Inflammatory macrophage treated with lipopolysaccharide for 1 hour (primary cell): ENCODE measurements at regions not wholly inside any gene's neighbourhood (a gene's known extent, or its start where the extent isn't known, plus 50 kb on each side); places are given as distances from the start of the nearest gene placed in this dataset.

Source experiments
- DNase-seq, 2 donors: peaks; one replicate each; pipeline ENCODE4 v3.0.0-alpha.2; 2020 to 2022

DNA sequence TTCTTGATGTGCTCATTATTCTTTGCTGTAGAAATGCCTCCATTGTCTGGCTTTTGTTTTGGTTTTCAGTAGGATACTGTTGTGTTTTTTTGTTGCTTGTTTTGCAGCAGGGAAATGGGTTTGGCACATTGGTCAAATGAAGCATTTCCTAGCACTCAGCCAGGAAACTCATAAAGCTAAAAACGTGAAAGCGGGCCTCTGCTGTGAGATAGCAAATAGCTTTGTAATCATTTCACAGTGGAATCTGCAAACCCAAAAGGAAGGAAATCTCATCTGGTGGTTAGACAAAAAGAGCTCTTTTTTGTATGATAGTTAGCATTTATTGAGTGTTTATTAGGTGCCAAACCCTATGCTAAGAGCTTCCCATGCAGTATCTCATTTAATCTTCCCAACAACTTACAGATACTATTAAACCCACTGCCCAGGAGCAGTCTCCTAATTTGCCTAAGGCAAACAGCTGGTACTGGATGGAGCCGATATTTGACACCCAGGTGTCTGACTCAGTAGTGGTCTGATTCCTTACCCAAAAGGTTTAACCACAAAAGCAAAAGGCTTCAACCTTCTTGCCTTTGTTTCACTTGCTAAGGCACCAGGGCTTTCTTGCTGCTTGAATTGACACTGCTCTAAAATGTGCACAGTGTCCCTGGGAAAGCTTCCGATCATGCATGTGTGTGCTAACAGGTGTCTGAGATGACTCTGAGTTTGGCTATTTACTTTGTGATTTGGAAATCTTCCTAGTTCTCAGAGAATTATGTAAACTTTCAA is 527.9 kb upstream of the MDFIC2 start:
- no peak for DNase-seq

DNA sequence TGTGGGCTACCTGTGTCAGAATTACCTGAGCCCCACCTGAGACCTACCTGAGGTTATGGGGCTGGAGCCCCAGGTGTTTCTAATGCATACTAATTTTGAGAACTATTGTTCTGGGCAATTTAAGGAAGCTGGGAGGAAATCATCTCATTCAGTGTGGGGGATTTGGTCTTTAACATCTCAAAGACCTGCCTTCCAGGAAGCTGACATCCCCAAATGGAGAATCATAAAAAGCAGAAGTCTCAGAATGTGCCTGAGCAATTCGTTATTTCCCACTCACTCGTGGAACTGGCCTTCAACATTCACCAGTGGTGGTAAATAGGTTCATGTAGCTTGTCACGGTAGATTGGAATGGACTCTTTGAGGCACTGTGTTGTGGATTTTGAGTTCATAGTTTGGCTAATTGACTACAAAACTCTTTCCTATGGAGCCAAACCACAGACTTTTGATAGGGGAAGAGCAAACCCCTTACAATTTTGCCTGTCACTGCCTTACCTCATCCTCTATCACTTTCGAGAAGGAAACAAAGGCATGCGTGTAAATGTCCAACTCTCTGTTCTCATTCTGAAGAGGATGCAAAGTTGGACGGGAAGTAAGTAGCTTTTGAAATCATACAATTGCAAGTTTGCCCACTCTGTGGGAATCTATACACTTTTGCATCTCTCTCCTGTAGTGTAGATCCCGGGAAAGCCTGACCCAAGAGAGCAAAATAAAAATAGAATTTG is 521.0 kb upstream of the MDFIC2 start:
- DNase-seq, result peak; percentile 23 to 38

DNA sequence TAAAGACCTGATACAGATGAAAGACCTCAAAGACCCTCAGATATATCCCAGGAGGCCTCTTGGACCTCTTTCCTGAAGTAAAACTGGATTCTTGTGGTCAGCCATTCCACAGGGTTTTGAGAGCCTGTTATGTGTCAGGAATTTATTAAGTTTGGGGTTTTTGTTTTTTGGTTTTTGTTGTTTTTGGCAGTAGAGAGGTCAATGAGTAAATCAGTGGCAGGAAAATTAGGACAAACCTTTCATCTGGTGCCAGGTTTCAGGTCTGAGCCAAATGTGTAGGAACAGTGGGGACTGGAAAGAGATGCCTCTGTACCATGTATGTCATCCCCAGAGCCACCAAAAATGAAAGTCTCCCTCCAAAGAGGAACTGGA is 520.4 kb upstream of the MDFIC2 start:
- DNase-seq, result no peak

DNA sequence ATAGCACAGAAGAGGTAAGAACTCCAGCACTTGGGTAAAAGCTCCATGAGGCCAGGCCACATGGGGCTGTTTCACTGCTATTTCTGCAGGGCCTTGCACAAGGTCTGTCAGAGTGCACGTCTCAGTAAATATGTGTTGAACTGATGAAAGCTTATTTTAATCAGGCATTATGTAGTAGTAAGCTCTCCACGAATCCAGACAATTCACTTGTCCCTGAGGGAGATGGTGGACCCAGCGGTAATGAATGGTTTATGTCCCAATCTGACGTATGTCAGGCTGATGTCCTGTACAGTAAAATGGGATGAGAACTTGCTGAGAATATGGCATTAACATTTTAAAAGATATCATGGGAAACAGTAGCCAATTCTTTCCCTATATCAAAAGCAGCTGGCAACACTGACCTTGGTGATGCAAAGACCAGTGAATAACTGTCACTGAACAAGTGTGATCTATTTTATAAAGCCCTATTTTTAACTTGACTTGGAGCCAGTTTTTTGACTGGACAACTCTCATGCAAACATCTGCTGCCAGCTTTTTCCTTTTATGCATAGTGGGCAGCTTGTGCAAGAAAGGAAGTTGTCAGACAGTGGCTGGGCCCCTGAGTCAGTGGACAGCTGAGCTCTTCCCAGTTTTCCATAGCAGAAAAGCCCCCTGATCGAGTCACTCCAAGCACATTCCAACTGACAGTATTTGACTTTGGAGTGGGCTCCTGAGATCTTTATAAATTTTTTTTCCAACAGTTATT is 519.8 kb upstream of the MDFIC2 start:
- DNase-seq, result peak; percentile 7 to 8

DNA sequence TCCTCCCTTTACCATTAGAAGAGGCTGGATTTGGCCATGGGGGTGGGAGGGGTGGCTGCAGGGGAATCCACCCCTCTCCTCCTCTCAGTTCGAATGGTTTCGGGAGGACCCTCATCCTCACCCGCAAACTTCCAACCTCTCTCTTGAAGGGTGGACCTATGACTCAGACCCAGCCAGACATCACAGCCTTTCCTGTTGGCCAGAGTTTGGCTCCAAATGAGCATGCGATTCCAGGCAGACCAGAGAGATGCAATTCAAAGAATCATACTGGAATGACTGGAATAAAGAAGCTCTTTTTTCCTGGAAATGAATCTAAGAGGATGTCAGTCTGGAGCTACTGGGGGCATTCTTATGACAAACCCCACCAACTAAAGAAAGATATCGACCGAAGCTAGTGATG is 516.7 kb upstream of the MDFIC2 start:
- DNase-seq, result no peak

DNA sequence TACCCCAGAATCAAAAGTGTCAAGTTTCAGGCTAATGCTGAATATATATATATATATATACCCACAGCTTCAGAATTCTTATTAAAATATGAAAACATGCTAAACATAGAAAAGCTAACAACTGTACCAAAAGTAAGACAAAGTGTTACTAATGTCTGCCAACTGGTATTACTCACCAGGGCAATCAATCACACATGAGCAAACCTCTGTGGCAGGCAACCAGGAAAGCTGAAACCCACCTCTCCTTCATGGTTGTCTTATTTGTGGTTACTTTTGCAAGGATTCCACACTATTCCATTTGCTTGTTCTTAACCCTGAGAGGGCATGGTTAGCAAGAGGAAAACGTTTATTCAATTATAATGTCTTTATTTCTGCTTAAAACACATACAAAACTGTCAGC is 512.3 kb upstream of the MDFIC2 start:
- DNase-seq, result no peak

DNA sequence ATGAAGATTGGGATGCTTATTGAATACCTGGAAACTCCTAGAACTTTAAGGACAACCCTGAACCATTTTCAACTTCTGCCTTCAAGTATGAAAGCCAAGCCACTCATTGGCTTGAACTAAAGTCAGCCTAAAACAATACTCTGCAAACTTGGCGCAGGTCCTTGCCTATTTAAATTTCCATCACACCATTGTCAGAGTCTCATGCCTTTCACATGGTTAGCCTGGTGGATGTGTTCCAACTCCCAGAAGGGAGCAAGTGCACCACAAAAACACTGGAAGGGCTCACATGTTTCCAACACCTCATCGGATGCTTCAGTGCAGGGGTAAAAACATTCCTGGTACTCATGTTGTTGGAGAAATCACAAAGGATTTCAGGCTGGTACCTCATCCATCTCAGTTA is 511.6 kb upstream of the MDFIC2 start:
- DNase-seq, result no peak

DNA sequence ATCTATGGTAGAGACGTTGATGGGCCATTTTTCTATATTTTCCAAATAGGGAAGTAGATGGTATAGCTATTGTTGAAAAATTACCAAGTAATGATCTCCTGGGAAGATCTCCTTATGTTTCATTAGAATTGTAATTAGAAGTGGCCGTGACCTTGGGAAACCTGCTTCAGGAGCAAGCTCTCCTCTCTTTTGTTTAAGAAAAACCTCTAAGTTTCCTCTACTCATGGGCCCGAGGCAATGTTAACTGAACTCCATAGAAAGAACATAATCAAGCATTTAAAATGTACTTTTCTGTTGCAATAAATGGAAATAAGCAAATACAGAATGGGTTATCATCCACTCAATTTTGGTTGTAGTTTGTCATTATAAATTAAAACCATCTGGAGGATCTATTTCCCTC is 511.2 kb upstream of the MDFIC2 start:
- no peak for DNase-seq

DNA sequence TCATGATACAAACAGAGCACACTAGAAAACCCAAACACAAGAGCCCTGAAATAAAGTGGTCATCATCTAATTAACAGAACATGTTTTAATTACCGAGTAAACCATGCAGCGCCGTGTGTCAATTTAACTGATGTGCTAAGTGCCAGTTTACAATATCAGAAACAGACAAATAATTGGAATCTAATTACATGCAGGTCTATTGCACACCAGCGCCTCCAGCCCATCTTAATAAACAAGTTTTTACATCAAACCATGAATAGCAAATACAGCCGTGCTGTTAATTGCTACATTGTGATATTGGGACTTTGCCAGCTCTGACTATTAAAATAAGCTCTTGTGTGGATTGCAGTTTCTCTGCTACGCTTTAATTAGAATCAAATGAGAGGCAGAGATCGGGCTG is 510.2 kb upstream of the MDFIC2 start:
- DNase-seq, result no peak

DNA sequence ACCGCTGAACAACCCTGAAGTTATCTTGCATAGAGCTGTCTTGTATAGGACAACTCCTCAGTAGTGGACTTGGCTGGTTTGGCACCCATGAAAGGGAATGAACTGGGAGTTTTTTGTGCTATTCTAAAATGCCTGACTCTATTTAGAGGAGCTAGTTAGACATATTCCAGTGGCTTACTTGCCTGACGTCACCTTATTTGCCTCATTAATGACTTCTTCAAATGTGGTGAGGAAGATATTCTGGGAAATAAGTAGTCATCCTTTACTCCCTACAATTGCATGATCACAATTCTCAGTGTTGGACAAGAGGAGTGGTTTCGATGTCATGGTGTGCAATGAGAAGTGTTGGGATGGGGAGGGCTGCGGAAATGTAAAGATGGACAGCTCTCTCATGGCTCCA is 509.2 kb upstream of the MDFIC2 start:
- no peak for DNase-seq

DNA sequence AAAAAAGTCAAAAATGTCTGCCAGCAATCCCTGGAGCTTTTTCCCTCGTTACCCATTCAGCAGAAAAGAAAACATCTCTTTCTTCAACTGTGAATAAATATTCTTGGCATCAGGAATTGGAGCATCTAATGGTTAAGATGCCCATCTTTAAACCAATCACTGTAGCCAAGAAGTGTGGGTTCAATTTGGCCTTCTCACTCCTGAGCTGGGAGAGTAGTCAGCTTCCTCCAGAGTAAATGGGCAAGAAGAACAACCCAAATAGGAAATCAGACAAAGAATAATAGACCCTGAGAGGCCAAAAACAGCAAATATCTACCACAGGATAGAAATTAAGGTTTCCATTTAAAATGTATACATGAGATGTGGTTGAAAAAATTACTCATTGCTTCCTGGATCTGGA is 508.0 kb upstream of the MDFIC2 start:
- DNase-seq, result no peak

DNA sequence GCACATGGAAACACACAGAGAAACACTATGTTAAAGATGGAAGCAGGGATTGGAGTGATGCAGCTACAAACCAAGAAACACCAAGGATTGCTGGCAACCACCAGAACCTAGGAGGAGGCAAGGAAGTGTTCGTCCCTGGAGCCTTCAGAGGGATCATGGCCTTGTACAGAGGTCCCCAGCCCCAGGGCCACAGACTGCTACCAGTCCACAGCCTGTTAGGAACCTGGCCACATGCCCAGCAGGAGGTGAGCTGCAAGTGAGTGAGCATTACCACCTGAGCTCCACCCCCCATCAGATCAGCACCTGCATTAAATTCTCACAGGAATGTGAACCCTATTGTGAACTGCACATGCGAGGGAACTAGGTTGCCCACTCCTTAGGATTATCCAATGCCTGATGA is 505.7 kb upstream of the MDFIC2 start:
- no peak for DNase-seq

DNA sequence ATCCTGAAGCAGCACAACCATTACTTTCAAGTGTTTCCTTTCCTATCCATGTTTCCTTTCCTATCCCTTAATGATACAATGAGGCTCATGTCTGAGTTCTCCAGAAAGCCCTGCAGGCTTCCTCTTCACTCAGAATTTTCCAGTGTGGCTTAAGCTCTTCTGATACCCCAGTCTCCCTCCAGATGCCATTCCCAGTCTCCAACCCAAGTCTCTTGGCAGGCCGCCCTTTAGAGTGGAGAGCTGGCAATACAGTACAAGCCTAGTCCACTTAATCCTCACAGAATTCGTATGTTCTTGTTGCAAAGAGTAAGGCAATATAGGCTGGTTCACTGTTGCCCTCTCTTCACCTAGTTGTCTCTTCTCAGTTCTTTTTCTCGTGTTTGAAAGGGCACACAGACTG is 503.9 kb upstream of the MDFIC2 start:
- DNase-seq, result no peak

DNA sequence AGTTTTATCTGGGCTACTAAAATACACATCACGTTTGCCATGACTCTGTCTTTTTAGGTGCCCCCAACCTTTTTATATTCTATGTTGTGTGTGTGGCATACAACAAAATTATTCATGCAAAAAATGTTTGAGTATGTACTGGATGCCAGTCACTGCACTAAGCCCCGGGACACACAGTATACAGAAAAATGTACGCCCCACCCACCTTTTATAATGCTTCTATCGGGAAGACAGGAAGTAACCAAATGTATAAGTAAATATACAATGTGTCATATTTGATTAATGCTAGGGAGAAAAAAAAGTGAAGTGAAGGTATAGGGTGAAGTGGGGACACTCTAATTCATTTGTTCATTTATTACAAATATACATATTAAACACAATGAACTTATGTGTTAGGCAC is 503.4 kb upstream of the MDFIC2 start:
- DNase-seq, result no peak

DNA sequence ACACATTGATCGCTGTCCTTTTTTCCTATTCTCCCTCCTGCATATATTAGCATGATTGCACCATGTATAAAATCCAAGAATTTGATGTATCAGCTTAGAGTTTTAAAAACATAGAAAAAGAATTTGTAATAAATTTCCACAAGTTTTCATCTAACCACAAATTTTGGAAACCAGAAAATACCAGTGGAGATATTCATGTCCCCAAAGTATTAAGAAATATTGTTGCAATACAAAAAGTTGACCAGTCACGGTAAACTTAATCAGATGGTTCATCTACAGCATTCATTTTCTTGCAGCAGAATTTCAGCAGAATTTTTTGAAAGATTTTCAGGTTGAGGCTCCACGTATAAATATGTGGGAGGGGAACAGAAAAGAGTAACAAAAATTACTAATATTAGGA is 500.9 kb upstream of the MDFIC2 start:
- DNase-seq, result no peak

DNA sequence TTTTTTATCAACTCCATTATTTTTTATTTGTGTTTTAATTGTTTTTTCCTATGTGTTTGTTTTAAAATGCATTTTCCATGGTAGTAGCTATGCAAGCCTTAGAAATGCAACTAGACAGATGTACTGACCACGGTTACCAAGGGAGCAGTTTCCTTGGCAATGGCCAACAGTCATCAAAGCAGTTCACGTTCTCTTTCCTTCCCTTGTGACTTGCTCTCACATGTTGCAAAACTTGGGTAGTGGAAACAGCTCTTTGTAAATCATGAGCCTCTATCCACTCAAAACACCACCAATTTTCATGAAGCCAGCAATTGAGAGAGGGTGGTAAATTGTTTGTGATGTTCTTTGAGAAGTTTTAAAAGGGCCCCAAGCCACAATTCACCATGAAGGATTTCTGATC is 499.4 kb upstream of the MDFIC2 start:
- DNase-seq, result no peak

DNA sequence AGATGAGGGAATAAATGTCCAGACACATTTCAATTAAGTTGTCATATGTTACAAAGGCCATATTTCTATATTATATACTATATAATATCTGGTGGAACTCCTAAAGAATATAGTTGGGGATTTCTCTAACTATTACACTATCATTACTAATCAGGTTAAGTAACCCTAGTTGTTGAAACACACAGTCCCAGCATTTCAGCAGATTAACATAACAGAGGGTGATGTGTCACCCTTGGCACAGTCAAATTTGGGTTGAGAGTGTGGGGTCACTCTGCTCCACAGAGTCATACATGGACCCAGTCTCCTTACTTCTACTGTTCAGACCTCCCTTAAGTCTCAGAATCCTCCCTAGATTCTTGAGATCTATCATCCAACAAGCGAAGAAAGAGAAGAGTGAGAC is 496.4 kb upstream of the MDFIC2 start:
- no peak for DNase-seq

DNA sequence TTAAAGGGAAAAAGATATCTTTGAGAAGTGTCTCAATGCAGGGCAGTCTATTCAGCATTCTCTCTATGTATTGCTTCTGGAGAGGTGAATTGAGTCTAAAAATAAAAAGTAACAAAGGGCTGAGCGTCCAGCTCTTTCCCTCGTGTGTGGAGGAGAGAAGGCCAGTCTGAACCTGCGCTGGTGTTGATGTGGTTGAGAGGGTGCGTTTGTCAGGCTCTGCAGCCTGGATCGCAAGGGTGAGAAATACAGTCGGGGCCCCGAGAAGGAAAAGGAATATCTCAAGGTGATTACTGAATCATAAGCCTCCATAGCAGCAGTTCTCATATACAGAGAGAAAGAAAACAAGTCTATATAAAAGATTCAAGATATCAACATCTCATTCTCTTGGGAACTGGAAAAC is 494.1 kb upstream of the MDFIC2 start:
- DNase-seq, result no peak

DNA sequence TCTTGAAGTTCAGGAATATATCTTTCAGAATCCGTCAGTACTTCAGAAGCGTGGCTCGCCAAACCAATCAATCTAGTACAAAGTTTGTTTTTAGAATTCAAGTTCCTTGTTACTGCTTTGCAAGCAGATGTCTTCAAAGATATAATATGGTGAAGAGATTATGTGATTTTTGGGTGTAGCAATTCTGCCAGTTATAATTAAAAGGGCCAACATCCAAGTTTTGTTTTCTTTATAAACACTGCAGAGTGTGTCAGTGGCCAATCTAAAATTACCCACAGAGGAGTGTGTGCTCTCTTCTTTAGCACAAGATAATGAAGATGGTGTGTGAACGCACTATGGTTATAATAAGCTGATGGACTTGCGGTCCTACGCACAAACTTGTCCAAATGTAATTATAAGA is 493.6 kb upstream of the MDFIC2 start:
- DNase-seq, result no peak

DNA sequence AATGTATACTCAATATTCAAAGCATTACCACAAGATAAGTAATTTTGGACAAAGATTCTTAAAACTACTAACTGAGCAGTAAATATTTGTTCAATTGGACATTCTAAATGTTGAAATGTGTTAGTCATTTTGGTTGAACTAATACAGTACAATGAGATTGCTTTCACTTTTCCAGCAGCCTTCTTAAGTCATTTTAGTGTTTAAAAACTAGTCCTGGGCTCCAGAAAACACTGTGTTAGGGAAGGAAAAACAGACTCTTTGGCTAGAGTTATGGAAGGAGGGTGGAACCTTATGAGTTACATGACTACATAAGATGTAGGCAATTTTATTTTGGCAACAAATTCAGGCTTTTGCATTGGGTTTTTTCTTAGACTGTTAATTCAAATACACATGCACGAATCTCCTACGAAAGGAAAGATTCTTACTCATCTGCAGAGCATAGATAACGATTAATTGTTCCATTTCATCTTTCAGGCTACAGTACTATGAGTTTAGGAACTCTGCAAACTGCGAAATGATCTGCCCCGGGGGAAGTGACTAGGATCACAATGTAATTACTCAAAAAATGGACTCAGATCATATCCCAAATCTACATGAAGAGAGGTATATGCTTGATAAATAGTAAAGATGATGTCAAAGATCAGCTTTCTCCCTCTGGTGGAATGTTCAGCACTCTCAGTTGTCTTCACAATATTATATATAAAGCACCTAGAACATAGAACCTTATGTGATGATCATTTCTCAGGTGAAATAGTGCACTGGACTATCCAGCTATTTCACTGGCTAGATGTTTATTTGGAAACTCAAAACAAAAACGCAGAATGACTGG is 492.8 kb upstream of the MDFIC2 start:
- no peak for DNase-seq

DNA sequence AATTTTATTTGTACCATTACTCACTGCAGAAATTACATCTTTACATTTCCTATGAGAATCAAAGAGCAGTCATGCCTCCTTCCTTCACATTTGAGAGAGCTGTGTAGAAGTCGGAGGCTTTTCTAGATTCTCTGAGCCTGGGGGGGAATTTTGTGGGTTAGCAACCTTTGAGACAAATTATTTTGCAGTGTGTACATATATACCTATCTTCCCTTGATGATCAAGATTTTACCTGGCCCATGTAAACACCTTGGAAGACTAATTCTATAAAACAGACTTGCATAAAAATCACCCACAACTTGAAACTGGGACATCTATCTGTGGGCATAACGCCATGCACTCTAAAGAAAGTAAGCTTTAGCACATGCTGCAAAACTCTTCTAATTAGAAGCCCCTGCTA is 491.5 kb upstream of the MDFIC2 start:
- DNase-seq, result no peak

DNA sequence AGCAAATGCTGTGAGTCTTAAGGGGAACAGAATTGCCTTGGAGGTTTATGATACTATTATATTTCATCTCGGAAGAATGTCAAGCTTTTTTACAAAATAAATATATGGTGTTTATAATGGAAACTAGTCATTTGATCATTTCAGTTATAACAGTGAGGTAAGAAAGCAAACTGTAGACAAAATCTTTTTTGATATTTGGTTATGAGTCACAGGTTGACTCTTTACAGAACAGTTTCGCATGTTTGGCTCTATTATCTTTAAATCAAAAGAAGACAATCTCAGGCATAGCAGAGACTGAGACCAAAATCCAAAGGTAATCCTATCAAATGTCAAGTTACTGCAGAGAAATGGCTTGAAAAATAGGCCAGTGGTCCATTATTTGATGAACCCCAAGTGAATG is 490.9 kb upstream of the MDFIC2 start:
- DNase-seq, result no peak

DNA sequence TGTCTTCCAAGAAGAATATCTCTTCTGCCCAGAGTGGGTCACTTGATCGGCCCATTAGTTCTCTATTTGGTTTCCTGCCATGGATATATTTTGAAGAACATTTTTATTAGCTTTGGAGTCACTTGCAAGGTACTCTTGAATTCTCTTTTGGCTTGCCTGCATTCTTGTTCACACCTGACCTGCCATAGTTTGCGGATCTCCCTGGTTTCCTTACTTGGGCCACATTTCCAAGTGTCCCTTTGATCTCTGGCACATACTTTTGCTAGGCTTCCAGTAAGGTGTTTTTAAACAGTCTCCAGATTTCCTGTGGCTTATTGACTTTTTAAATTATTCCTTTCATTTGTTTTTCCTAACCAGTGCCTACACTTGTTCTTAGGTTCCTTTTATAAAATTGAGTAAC is 488.5 kb upstream of the MDFIC2 start:
- DNase-seq, result no peak
